Activated T-cell treated with anti-CD3 and anti-CD28 coated beads, Interleukin-2, amount 50 U/mL, for 72 hours (primary cell): ENCODE measurements at regions not wholly inside any gene's neighbourhood (a gene's known extent, or its start where the extent isn't known, plus 50 kb on each side); places are given as distances from the start of the nearest gene placed in this dataset.
A peak's percentile ranks its signal among the peaks of the same experiment; 100 is the strongest.

Source experiments
- ATAC-seq, 2 donors: fragments of 150-1000 bp; cut with Tn5 transposase; replicated peaks in 1 of 2; 2 replicates each; pipeline ENCODE4 v1.10.0; 2021; ENCODE audit warnings: moderate library complexity in 2 of 2, mild to moderate bottlenecking in 1 of 2
- DNase-seq, 2 donors: peaks; one replicate each; pipeline ENCODE4 v3.0.0; 2021 to 2022; ENCODE audit warnings: mixed read lengths in 1 of 2
- H3K27ac Mint-ChIP-seq: one replicate; pipeline ENCODE4 v1.8.0; 2022; ENCODE audit warnings: mild to moderate bottlenecking, moderate library complexity, mixed read lengths
- H3K27me3 Mint-ChIP-seq: one replicate; pipeline ENCODE4 v1.8.0; 2022; ENCODE audit warnings: low read depth, mixed read lengths
- H3K36me3 Mint-ChIP-seq, 2 donors: one replicate each; pipeline ENCODE4 v1.8.0; 2022; ENCODE audit warnings: mixed read lengths in 2 of 2, mild to moderate bottlenecking in 1 of 2; ENCODE audit not compliant: insufficient read depth in 2 of 2
- H3K4me1 Mint-ChIP-seq: one replicate; pipeline ENCODE4 v1.8.0; 2022; ENCODE audit warnings: low read depth, mixed read lengths
- H3K4me3 Mint-ChIP-seq, 2 donors: one replicate each; pipeline ENCODE4 v1.8.0; 2022; ENCODE audit warnings: mild to moderate bottlenecking in 2 of 2, mixed read lengths in 2 of 2, moderate library complexity in 2 of 2
- H3K9me3 Mint-ChIP-seq, 2 donors: one replicate each; pipeline ENCODE4 v1.8.0; 2022; ENCODE audit warnings: mixed read lengths in 2 of 2

GRCh38 chr14:85947461-85948139 is 417.7 kb downstream of the FLRT2 start:
- no peak overlapping the region for H3K27ac Mint-ChIP-seq

GRCh38 chr14:85943192-85943591 is 413.2 kb downstream of the FLRT2 start:
- H3K4me1 Mint-ChIP-seq: peaks cover 26% of the 10 kb centered on the region
- H3K36me3 Mint-ChIP-seq: peaks cover 9 to 14% of the 10 kb centered on the region in 2 donors
- ATAC-seq (no peak), DNase-seq (no peak)
- H3K9me3 Mint-ChIP-seq: peaks cover 4 to 11% of the 10 kb centered on the region in 2 donors
- no peak overlapping the region for H3K27ac Mint-ChIP-seq
- H3K27me3 Mint-ChIP-seq: no peaks in the 10 kb centered on the region
- H3K4me3 Mint-ChIP-seq: no peak overlapping the region

More at GRCh38 chr14:85947461-85948139, 417.7 kb downstream of the FLRT2 start:
- H3K4me1 Mint-ChIP-seq: peaks cover 12% of the 10 kb centered on the region
- ATAC-seq (no peak), DNase-seq (no peak)
- H3K27me3 Mint-ChIP-seq: no peaks in the 10 kb centered on the region
- H3K36me3 Mint-ChIP-seq: peaks cover 2 to 8% of the 10 kb centered on the region in 2 donors
- peaks cover 2 to 6% of the 10 kb centered on the region in 2 donors for H3K9me3 Mint-ChIP-seq
- H3K4me3 Mint-ChIP-seq: no peak overlapping the region

- H3K4me3 Mint-ChIP-seq: peak overlapping the region; percentile 86 to 95
- H3K27ac Mint-ChIP-seq: peak overlapping the region; percentile 98
- no peaks in the 10 kb centered on the region for H3K27me3 Mint-ChIP-seq
- peaks cover 27% of the 10 kb centered on the region for H3K4me1 Mint-ChIP-seq
- peaks cover 12 to 14% of the 10 kb centered on the region in 2 donors for H3K36me3 Mint-ChIP-seq
- H3K9me3 Mint-ChIP-seq: peaks cover 9 to 10% of the 10 kb centered on the region in 2 donors
- DNase-seq: no peak
- ATAC-seq: peak; percentile 29 to 42
Measured at GRCh38 chr14:85934886-85935254, 404.9 kb downstream of the FLRT2 start.

GRCh38 chr14:85934123-85934885 is 404.4 kb downstream of the FLRT2 start:
- peak overlapping the region; percentile 98 for H3K27ac Mint-ChIP-seq
- H3K9me3 Mint-ChIP-seq: peaks cover 9 to 10% of the 10 kb centered on the region in 2 donors
- peaks cover 27% of the 10 kb centered on the region for H3K4me1 Mint-ChIP-seq
- DNase-seq (peak; percentile 53 to 58), ATAC-seq (peak; percentile 88 to 92)
- H3K4me3 Mint-ChIP-seq: peak overlapping the region; percentile 86 to 95
- H3K36me3 Mint-ChIP-seq: peaks cover 12 to 14% of the 10 kb centered on the region in 2 donors
- H3K27me3 Mint-ChIP-seq: no peaks in the 10 kb centered on the region

- DNase-seq (no peak), ATAC-seq (no peak)
- Mint-ChIP-seq H3K27ac (no peak overlapping the region), H3K27me3 (no peaks in the 10 kb centered on the region), H3K9me3 (no peaks in the 10 kb centered on the region), H3K36me3 (no peaks in the 10 kb centered on the region), H3K4me3 (no peak overlapping the region), H3K4me1 (no peaks in the 10 kb centered on the region)
Measured at GRCh38 chr14:85921241-85921640, 391.3 kb downstream of the FLRT2 start.

GRCh38 chr14:85917716-85918115 is 387.8 kb downstream of the FLRT2 start:
- Mint-ChIP-seq H3K27ac (no peak overlapping the region), H3K4me1 (no peaks in the 10 kb centered on the region), H3K9me3 (no peaks in the 10 kb centered on the region), H3K27me3 (no peaks in the 10 kb centered on the region), H3K36me3 (no peaks in the 10 kb centered on the region), H3K4me3 (no peak overlapping the region)
- DNase-seq: no peak
- ATAC-seq: no peak

GRCh38 chr14:85915711-85916110 is 385.8 kb downstream of the FLRT2 start:
- ATAC-seq (no peak), DNase-seq (no peak)
- Mint-ChIP-seq H3K27ac (no peak overlapping the region), H3K4me1 (no peaks in the 10 kb centered on the region), H3K36me3 (no peaks in the 10 kb centered on the region), H3K27me3 (no peaks in the 10 kb centered on the region), H3K4me3 (no peak overlapping the region), H3K9me3 (no peaks in the 10 kb centered on the region)

- no peak for DNase-seq
- H3K27me3 Mint-ChIP-seq: no peaks in the 10 kb centered on the region
- no peak overlapping the region for H3K27ac Mint-ChIP-seq
- no peak for ATAC-seq
- H3K4me1 Mint-ChIP-seq: no peaks in the 10 kb centered on the region
- H3K36me3 Mint-ChIP-seq: no peaks in the 10 kb centered on the region
- H3K4me3 Mint-ChIP-seq: no peak overlapping the region
- H3K9me3 Mint-ChIP-seq: no peaks in the 10 kb centered on the region
Measured at GRCh38 chr14:85912141-85912540, 382.2 kb downstream of the FLRT2 start.

GRCh38 chr14:85911044-85911443 is 381.1 kb downstream of the FLRT2 start:
- no peak overlapping the region for H3K4me3 Mint-ChIP-seq
- ATAC-seq: no peak
- H3K9me3 Mint-ChIP-seq: no peaks in the 10 kb centered on the region
- H3K4me1 Mint-ChIP-seq: no peaks in the 10 kb centered on the region
- H3K27ac Mint-ChIP-seq: no peak overlapping the region
- H3K36me3 Mint-ChIP-seq: no peaks in the 10 kb centered on the region
- DNase-seq: no peak
- peaks cover 11% of the 10 kb centered on the region for H3K27me3 Mint-ChIP-seq

- no peak for DNase-seq
- Mint-ChIP-seq H3K9me3 (no peaks in the 10 kb centered on the region), H3K27ac (no peak overlapping the region), H3K4me3 (no peak overlapping the region), H3K4me1 (no peaks in the 10 kb centered on the region), H3K27me3 (peaks cover 11% of the 10 kb centered on the region), H3K36me3 (no peaks in the 10 kb centered on the region)
- no peak for ATAC-seq
Measured at GRCh38 chr14:85909581-85909980, 379.6 kb downstream of the FLRT2 start.

- no peak for DNase-seq
- H3K4me3 Mint-ChIP-seq: no peak overlapping the region
- H3K27me3 Mint-ChIP-seq: peaks cover 17% of the 10 kb centered on the region
- H3K9me3 Mint-ChIP-seq: peaks cover 0 to 2% of the 10 kb centered on the region in 2 donors
- no peaks in the 10 kb centered on the region for H3K36me3 Mint-ChIP-seq
- no peak for ATAC-seq
- H3K4me1 Mint-ChIP-seq: no peaks in the 10 kb centered on the region
- no peak overlapping the region for H3K27ac Mint-ChIP-seq
Measured at GRCh38 chr14:85907536-85907935, 377.6 kb downstream of the FLRT2 start.

- no peak for DNase-seq
- no peak overlapping the region for H3K27ac Mint-ChIP-seq
- no peaks in the 10 kb centered on the region for H3K27me3 Mint-ChIP-seq
- no peaks in the 10 kb centered on the region for H3K4me1 Mint-ChIP-seq
- no peak overlapping the region for H3K4me3 Mint-ChIP-seq
- no peaks in the 10 kb centered on the region for H3K36me3 Mint-ChIP-seq
- no peak for ATAC-seq
- H3K9me3 Mint-ChIP-seq: peaks cover 0 to 1% of the 10 kb centered on the region in 2 donors
Measured at GRCh38 chr14:85897808-85898207, 367.9 kb downstream of the FLRT2 start.

GRCh38 chr14:85895603-85896002 is 365.7 kb downstream of the FLRT2 start:
- DNase-seq (no peak), ATAC-seq (no peak)
- no peaks in the 10 kb centered on the region for H3K27me3 Mint-ChIP-seq
- H3K9me3 Mint-ChIP-seq: no peaks in the 10 kb centered on the region
- H3K4me3 Mint-ChIP-seq: no peak overlapping the region
- H3K36me3 Mint-ChIP-seq: no peaks in the 10 kb centered on the region
- no peak overlapping the region for H3K27ac Mint-ChIP-seq
- H3K4me1 Mint-ChIP-seq: no peaks in the 10 kb centered on the region
